Non-pigmented ciliary epithelial cell (primary cell): ENCODE measurements at regions not wholly inside any gene's neighbourhood (a gene's known extent, or its start where the extent isn't known, plus 50 kb on each side); places are given as distances from the start of the nearest gene placed in this dataset.
"Not testable (repeated sequence)": the region's sequence is repeated elsewhere in the genome, so short reads cannot be mapped to it uniquely, and the experiment has no call there.

Experiments used
- DNase-seq: peaks from one replicate; pipeline ENCODE4 v3.0.0-alpha.2; 2010; ENCODE audit warnings: low read depth

- DNase-seq, result no peak
Measured at GRCh38 chr7:53387515-53387914, 352.1 kb downstream of the POM121L12 start.

DNA sequence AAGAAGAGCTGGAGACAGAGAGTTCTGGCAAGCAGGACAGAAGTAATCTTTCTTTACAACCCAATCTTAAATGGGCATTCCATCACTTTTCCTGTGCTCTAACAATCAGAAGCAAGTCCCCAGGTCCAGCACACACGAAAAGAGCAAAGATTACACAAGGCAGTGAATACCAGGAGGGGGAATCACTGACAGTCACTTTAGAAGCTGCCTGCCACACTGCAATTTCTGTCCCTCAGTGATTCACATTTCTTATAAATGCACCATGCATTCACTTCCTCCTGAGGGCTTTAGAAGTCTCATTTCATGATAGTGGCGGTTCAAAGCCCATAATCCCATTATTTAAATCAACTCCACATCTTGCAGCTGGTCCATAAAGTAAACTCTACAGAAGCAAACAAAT is 362.5 kb downstream of the POM121L12 start:
- DNase-seq, result no peak

GRCh38 chr7:53398566-53398965 is 363.1 kb downstream of the POM121L12 start:
- no peak for DNase-seq

- DNase-seq, result no peak
Measured at GRCh38 chr7:53413021-53413420, 377.6 kb downstream of the POM121L12 start.

DNA sequence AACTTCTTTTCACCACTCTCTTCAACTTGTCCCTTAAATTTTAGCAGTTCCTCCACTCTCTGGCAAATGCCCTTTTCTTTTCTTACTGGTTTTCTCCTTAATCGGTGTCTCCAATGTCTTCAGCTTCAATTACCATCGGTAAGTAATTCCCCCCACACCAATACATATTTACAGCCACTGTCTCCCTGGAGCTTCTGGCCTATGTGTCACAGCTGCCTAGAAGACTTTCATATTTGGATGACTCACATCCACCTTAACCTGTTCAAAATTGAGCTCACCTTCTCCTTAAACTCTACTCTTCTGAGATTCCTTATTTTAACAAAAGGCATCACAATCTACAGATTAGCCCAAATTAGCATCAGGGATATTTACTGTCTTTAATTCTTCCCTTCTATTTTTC is 380.4 kb downstream of the POM121L12 start:
- DNase-seq, result no peak

GRCh38 chr7:53418834-53419482 is 383.5 kb downstream of the POM121L12 start:
- no peak for DNase-seq

DNA sequence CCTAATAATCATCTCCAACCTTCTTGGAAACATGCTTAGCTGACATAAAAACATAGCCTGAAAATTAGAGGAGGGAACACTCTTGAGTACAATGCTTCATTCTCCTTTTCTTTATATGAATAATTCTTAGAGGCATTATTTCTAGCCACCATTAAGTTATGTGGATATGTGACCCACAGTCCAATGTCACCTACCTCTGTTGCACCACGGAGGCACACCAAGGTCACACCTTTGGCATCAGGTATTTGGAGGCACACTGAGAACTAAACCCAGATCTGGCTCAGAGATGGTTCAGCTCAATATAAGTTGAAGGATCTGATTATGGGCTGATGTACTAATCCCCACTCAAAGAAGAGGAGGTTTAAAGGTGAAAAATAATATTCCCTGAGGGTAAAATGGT is 385.1 kb downstream of the POM121L12 start:
- no peak for DNase-seq

DNA sequence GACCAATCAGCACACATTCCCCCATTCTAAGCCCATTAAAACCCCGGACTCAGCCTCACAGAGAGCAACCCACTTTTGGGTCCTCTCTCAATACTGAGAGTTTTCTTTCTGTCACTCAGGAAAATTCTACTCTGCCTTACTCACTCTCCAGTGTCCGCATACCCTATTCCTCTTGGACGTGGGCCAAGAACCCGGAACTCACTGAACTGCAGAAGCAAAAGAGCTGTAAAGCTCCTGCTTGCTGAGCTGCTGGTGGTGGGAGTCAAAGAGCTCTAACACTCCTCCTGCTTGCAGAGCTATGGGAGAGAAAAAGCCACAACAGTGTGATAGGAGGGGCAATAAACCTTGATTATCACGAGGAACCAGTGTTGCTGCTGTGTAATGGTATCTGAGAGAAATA is 386.9 kb downstream of the POM121L12 start:
- DNase-seq, result peak; percentile 1

DNA sequence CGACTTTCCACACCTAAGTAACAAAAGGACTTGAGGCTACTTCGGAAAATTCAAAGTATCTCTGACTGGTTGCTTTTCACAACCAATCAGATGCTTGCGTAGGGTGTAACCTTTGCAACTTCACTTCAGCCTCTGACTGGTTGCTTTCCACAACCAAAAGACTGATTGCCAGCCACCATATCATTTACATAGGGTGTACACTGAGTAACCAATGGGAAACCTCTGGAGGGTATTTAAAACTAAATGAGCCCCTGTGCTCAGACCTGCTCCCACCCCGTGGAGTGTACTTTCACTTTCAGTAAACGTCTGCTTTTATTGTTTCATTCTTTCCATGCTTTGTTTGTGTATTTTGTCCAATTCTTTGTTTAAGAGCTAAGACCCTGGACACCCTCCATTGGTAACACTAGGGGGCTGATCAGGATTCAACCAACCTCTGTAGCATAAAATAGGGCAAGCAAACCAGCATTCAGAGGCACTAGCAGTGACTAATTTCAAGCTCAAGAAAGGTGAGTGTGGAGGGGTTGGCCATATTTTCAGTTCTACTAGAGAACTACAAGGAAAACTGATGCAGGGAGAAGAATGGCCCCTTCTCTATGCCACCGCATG is 390.8 kb downstream of the POM121L12 start:
- DNase-seq, result no peak

DNA sequence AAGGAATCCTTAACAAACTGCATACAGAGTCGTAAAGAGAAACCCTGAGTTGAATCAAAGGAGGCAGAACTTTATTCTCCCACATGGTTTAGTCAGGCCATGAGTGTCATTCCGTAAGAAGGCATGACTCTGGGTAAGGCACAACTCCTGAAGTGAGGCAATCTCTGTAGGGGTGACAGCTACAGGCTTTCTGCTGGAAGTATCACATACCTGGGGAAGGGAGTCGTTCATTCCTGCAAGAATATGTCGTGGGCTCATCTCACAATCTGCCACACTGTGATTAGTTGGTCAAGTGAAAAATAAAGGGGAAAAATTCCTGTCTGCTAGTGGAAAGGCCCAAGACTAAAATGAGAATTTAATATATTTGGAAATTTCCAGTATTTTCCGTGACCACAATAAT is 392.6 kb downstream of the POM121L12 start:
- no peak for DNase-seq

GRCh38 chr7:53431901-53432300 is 396.5 kb downstream of the POM121L12 start:
- DNase-seq, result no peak

DNA sequence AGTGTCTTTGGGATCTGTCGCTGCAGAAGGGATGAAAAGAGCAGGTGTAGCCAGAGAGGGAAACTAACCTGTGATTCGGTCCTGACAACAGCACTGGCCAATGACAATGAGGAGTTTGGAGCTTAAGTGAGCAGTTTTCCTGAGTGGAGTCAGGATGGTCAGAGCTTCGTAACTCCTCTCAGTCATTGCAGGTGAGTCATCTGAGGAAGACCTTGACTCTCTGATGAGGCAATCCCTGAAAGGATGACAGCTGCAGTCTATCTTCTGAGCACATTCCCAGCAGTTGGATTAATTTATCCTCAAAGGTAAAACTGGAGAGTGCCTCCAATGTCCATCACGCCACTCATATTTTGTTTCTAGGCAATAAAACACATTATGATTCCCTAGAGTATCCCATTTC is 401.9 kb downstream of the POM121L12 start:
- DNase-seq, result no peak

DNA sequence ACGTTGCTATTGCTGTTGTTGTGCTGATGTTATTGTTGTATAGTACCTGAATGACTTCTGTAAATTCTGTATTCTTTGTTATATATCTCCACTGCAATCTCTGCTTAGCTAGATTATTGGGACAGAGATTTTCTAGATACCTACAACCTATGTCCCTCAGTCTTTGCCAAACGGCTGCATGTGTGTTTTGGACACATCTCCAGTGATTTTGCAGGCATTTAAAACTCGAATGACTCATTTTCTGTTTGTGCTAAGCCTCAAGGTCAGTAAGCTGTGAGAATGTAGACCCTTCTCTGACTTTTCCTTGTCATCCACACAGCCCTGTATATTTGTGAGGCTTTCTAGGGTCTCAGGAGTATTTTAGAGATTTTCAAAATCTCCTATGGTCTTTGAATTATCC is 410.7 kb downstream of the POM121L12 start:
- DNase-seq, result no peak

GRCh38 chr7:53458636-53459035 is 423.2 kb downstream of the POM121L12 start:
- no peak for DNase-seq

GRCh38 chr7:53466371-53466770 is 430.9 kb downstream of the POM121L12 start:
- DNase-seq, result no peak

DNA sequence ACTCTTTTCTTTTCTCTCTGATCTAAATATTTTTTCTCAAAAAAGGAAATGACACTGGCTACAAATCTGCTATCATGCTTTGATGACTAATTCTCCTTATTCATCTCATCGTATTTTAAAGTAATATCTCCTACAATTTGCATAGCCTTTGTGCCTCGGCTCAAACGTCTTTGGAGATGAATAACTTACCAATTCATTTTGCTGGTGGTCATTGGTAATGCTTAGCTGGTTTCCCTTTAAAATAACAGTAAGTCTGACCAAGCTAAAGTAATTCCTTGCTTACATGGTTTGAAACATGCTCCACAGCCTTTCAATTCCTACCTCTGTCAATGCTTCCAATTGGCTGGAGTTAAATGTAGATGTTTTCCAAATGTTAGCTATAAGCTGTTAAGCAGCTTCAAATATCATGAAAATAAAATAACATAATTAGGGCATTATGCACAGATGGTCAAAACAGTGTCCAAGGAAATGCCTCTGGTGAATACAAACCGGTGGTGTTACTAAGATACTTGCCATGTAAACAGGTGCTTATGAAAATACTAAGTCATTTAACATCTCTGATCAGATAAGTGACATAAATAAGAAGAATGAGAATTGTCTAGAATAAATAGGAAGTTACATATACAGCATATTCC is 435.0 kb downstream of the POM121L12 start:
- DNase-seq, result no peak

DNA sequence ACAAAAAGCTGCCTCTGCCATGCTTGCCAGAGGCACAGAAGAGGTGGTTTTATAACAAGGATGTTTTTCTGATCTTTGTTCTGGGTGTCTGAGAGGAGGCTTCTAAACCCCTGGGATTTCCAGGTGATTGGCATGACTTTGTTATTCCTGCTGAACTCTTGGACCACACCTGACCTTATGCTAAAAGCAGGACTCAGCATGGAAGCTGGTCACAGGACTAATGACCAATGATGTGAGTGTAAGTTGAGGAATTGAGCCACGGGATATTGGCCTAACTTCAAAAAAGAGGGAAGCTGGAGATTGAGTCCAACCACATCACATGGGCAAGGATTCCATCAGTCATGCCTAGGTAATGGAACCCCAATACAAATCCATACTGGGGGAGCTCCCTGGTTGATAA is 437.9 kb downstream of the POM121L12 start:
- DNase-seq, result no peak

DNA sequence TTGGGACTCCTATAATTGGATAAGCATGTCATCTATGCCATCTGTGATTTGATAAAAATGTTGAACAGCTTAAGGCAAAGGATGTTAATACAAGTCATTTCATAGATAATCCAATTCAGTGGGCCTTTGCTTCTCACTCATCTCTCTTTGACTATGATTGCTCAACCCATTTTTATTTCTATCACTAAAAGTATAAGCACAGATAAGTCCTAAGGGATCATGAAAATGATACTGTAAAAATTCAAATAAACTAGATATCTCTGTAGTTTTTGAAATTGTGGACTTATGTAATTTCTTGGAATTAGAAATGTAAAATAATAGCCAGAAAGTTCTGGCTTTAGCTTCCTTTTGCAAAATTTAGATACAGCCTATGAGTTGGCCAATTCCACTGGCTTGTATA is 440.3 kb downstream of the POM121L12 start:
- DNase-seq, result no peak

- DNase-seq, result no peak
Measured at GRCh38 chr7:53476566-53476965, 441.1 kb downstream of the POM121L12 start.

DNA sequence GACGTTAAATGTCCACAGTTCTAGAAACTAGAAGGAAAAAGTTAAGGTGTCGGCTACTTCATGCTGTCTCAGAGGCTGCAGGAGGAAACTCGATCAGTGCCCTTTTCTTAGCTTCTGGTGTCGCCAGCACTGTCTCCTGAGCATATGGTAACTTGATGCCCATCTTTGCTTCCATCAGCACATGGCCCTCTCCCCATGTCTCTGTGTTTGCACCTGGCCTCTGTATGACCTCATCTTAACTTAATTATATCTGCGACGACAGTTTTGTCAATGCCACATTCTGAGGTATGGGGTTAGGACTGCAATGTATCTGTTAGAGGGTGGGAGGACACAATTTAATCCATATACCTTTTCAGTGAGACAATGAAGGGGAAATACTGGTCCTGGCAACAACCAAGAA is 449.9 kb downstream of the POM121L12 start:
- DNase-seq, result no peak

GRCh38 chr7:53491051-53491450 is 455.6 kb downstream of the POM121L12 start:
- no peak for DNase-seq

DNA sequence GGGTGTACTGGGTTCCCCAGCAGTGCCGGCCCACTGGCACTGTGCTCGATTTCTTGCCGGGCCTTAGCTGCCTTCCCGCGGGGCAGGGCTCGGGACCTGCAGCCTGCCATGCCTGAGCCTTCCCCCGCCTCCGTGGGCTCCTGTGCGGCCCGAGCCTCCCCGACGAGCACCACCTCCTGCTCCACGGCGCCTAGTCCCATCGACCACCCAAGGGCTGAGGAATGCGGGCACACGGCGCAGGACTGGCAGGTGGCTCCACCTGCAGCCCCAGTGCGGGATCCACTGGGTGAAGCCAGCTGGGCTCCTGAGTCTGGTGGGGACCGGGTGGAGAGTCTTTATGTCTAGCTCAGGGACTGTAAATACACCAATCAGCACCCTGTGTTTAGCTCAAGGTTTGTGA is 459.7 kb downstream of the POM121L12 start:
- not testable (repeated sequence) for DNase-seq

DNA sequence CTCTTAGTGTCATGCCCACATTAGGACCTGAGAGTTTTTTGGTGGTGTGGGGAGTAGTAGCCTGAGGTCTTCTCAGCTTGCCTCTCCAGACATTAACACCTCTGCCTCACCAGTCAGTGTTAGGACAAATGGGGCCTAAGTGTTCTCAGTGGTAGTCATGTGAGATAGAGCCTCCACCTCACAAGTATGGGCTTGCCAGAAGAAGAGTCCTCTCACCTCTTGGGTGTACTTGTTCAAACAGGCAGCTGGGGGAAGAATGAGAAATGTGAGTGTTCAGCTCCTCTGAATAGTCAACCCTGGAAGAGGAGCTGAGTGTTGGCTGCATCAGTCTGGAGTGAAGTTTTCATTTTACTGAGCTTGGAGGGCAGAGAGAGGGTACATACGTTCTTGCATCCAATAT is 464.6 kb downstream of the POM121L12 start:
- no peak for DNase-seq

- DNase-seq, result no peak
Measured at GRCh38 chr7:53504914-53505313, 469.5 kb downstream of the POM121L12 start.
